Left renal cortex interstitium (tissue), 4 donors: ENCODE measurements at regions not wholly inside any gene's neighbourhood (a gene's known extent, or its start where the extent isn't known, plus 50 kb on each side); places are given as distances from the start of the nearest gene placed in this dataset.

ENCODE experiments used
- DNase-seq, 4 donors: peaks; one replicate each; pipeline ENCODE4 v3.0.0-alpha.2; 2013; ENCODE audit warnings: low read depth in 4 of 4, low spot score in 2 of 4, missing footprints in 1 of 4

- no peak for DNase-seq
These were observed 147.9 kb upstream of the NCKAP5 start for GRCh38 chr2:133716166-133716565.

- no peak for DNase-seq
These were observed 149.2 kb upstream of the NCKAP5 start for GRCh38 chr2:133717497-133717896.

GRCh38 chr2:133718688-133719201 lies 150.5 kb upstream of the NCKAP5 start:
- no peak for DNase-seq

- no peak for DNase-seq
These were observed 152.2 kb upstream of the NCKAP5 start for GRCh38 chr2:133720429-133720828.

GRCh38 chr2:133721118-133721517 lies 152.9 kb upstream of the NCKAP5 start:
- no peak for DNase-seq

GRCh38 chr2:133723133-133723532 lies 154.9 kb upstream of the NCKAP5 start:
- no peak for DNase-seq

- DNase-seq = no peak
These were observed 158.7 kb upstream of the NCKAP5 start for GRCh38 chr2:133726973-133727372.

- no peak for DNase-seq
These were observed 163.8 kb upstream of the NCKAP5 start for GRCh38 chr2:133732059-133732458.

- no peak for DNase-seq
These were observed 165.0 kb upstream of the NCKAP5 start for GRCh38 chr2:133732982-133733900.

GRCh38 chr2:133733901-133734255 lies 165.6 kb upstream of the NCKAP5 start:
- no peak for DNase-seq

- no peak for DNase-seq
These were observed 166.6 kb upstream of the NCKAP5 start for GRCh38 chr2:133734716-133735495.

- DNase-seq = no peak
These were observed 168.4 kb upstream of the NCKAP5 start for GRCh38 chr2:133736674-133737073.

GRCh38 chr2:133737242-133737993 lies 169.2 kb upstream of the NCKAP5 start:
- DNase-seq = no peak

GRCh38 chr2:133739039-133739438 lies 170.8 kb upstream of the NCKAP5 start:
- no peak for DNase-seq

GRCh38 chr2:133740500-133740899 lies 172.2 kb upstream of the NCKAP5 start:
- no peak for DNase-seq

- DNase-seq = no peak
These were observed 179.9 kb upstream of the NCKAP5 start for GRCh38 chr2:133748007-133748700.

- DNase-seq = no peak
These were observed 185.4 kb upstream of the NCKAP5 start for GRCh38 chr2:133753665-133754064.

GRCh38 chr2:133755480-133756300 lies 187.4 kb upstream of the NCKAP5 start:
- peak in 1 of 4 donors; percentile 52 for DNase-seq

- no peak for DNase-seq
These were observed 188.6 kb upstream of the NCKAP5 start for GRCh38 chr2:133756833-133757232.
